GM19372 (cell line): ENCODE measurements at regions not wholly inside any gene's neighbourhood (a gene's known extent, or its start where the extent isn't known, plus 50 kb on each side); places are given as distances from the start of the nearest gene placed in this dataset.

ENCODE experiments used
- ATAC-seq: cut with Tn5 transposase; IDR thresholded peaks from one replicate; pipeline ENCODE4 v1.9.1; 2021; ENCODE audit warnings: mild to moderate bottlenecking, low read depth, moderate library complexity; ENCODE audit not compliant: unreplicated experiment

DNA sequence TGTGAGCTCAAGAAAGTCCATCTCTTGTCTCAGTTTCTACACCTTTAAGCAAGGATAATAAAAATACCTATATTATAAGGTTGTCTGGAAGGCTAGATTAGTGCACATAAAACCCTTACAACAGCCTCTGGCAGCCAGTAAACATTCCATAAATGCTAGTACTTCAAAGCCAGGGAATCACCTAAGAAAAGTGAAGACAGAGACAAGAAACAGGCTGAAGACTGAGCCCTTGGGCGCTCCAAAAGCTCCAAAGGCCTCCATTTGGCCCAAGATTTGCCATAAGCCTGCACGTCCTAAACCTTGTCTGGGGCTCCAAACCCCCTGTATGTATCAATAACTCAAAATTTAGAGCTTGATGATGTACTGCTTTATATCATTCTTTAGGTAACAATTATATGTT lies 52.2 kb upstream of the AKIP1 start:
- no peak for ATAC-seq
